Ectodermal cell (in vitro differentiated cells): ENCODE measurements at regions not wholly inside any gene's neighbourhood (a gene's known extent, or its start where the extent isn't known, plus 50 kb on each side); places are given as distances from the start of the nearest gene placed in this dataset.

Experiments used
- H3K27ac ChIP-seq: 2 replicates; pipeline ENCODE4 v1.7.0; 2013; ENCODE audit warnings: mild to moderate bottlenecking, low read depth, low read length; ENCODE audit not compliant: insufficient read depth, poor library complexity, severe bottlenecking
- H3K27me3 ChIP-seq: 2 replicates; pipeline ENCODE4 v1.7.0; 2013; ENCODE audit warnings: mild to moderate bottlenecking, low read length; ENCODE audit not compliant: insufficient read depth, control insufficient read depth, poor library complexity, severe bottlenecking
- H3K36me3 ChIP-seq: one replicate; pipeline ENCODE4 v1.7.0; 2013; ENCODE audit warnings: low read length; ENCODE audit not compliant: control insufficient read depth, insufficient read depth
- H3K4me1 ChIP-seq: one replicate; pipeline ENCODE4 v1.7.0; 2013; ENCODE audit warnings: low read length; ENCODE audit not compliant: control insufficient read depth, insufficient read depth
- H3K4me3 ChIP-seq: 2 replicates; pipeline ENCODE4 v1.7.0; 2013; ENCODE audit warnings: low read depth, low read length, control low read depth; ENCODE audit not compliant: insufficient read depth
- H3K9me3 ChIP-seq: 2 replicates; pipeline ENCODE4 v1.7.0; 2013; ENCODE audit warnings: mild to moderate bottlenecking, low read length, moderate library complexity; ENCODE audit not compliant: control insufficient read depth
- WGBS, 2 experiments: methylation state at CpG; one replicate each; pipeline ENCODE4 v1.1.7; 2013; ENCODE audit warnings: missing lambda C conversion rate in 2 of 2; 5-methylcytosine and 5-hydroxymethylcytosine counted together

- 93% methylated on average over 5 of the region's 5 CpGs for WGBS, 2 experiments
- Histone ChIP-seq H3K9me3 (no peaks in the 10 kb centered on the region), H3K27ac (no peak overlapping the region), H3K27me3 (no peaks in the 10 kb centered on the region), H3K4me1 (no peaks in the 10 kb centered on the region), H3K4me3 (no peak overlapping the region), H3K36me3 (no peaks in the 10 kb centered on the region)
Observed at GRCh38 chr4:188695261-188695660, 556.0 kb downstream of the TRIML1 start.

- WGBS, 2 experiments: 100% methylated on average over 1 of the region's 1 CpG; no CpG with 5 or more reads in 1 of the 2 experiments
- Histone ChIP-seq H3K9me3 (no peaks in the 10 kb centered on the region), H3K27ac (no peak overlapping the region), H3K4me3 (no peak overlapping the region), H3K27me3 (no peaks in the 10 kb centered on the region), H3K4me1 (no peaks in the 10 kb centered on the region), H3K36me3 (no peaks in the 10 kb centered on the region)
Observed at GRCh38 chr4:188697243-188697642, 558.0 kb downstream of the TRIML1 start.

- Histone ChIP-seq H3K4me1 (no peaks in the 10 kb centered on the region), H3K4me3 (no peak overlapping the region), H3K27me3 (no peaks in the 10 kb centered on the region), H3K27ac (no peak overlapping the region), H3K9me3 (no peaks in the 10 kb centered on the region), H3K36me3 (no peaks in the 10 kb centered on the region)
- whole genome bisulfite sequencing, 2 experiments: 96 to 97% methylated on average over 4 of the region's 4 CpGs
Observed at GRCh38 chr4:188701952-188702351, 562.7 kb downstream of the TRIML1 start.

- H3K9me3 ChIP-seq: no peaks in the 10 kb centered on the region
- 86 to 93% methylated on average over 3 to 5 of the region's 5 CpGs for WGBS, 2 experiments
- H3K27ac ChIP-seq: no peak overlapping the region
- H3K4me3 ChIP-seq: no peak overlapping the region
- no peaks in the 10 kb centered on the region for H3K36me3 ChIP-seq
- no peaks in the 10 kb centered on the region for H3K4me1 ChIP-seq
- H3K27me3 ChIP-seq: no peaks in the 10 kb centered on the region
Observed at GRCh38 chr4:188704288-188704687, 565.0 kb downstream of the TRIML1 start.

- Histone ChIP-seq H3K4me1 (no peaks in the 10 kb centered on the region), H3K27me3 (no peaks in the 10 kb centered on the region), H3K36me3 (no peaks in the 10 kb centered on the region), H3K9me3 (no peaks in the 10 kb centered on the region), H3K4me3 (no peak overlapping the region), H3K27ac (no peak overlapping the region)
- 91 to 94% methylated on average over 4 of the region's 4 CpGs for WGBS, 2 experiments
Observed at GRCh38 chr4:188707036-188707435, 567.8 kb downstream of the TRIML1 start.

GRCh38 chr4:188714501-188714900 is 575.3 kb downstream of the TRIML1 start:
- Histone ChIP-seq H3K27me3 (no peaks in the 10 kb centered on the region), H3K4me3 (no peak overlapping the region), H3K4me1 (no peaks in the 10 kb centered on the region), H3K27ac (no peak overlapping the region), H3K36me3 (no peaks in the 10 kb centered on the region), H3K9me3 (no peaks in the 10 kb centered on the region)
- WGBS, 2 experiments: 91 to 100% methylated on average over 2 of the region's 2 CpGs

GRCh38 chr4:188714907-188715306 is 575.7 kb downstream of the TRIML1 start:
- Histone ChIP-seq H3K27me3 (no peaks in the 10 kb centered on the region), H3K36me3 (no peaks in the 10 kb centered on the region), H3K9me3 (no peaks in the 10 kb centered on the region), H3K4me1 (no peaks in the 10 kb centered on the region), H3K4me3 (no peak overlapping the region), H3K27ac (no peak overlapping the region)
- WGBS, 2 experiments: 93 to 99% methylated on average over 3 of the region's 3 CpGs

- H3K9me3 ChIP-seq: peaks cover 3% of the 10 kb centered on the region
- H3K27ac ChIP-seq: no peak overlapping the region
- WGBS, 2 experiments: 93 to 100% methylated on average over 1 to 2 of the region's 2 CpGs
- no peaks in the 10 kb centered on the region for H3K36me3 ChIP-seq
- no peaks in the 10 kb centered on the region for H3K4me1 ChIP-seq
- no peak overlapping the region for H3K4me3 ChIP-seq
- H3K27me3 ChIP-seq: no peaks in the 10 kb centered on the region
Observed at GRCh38 chr4:188717661-188718060, 578.4 kb downstream of the TRIML1 start.

GRCh38 chr4:188719794-188720193 is 580.6 kb downstream of the TRIML1 start:
- 67 to 73% methylated on average over 1 of the region's 1 CpG for WGBS, 2 experiments
- no peaks in the 10 kb centered on the region for H3K4me1 ChIP-seq
- no peaks in the 10 kb centered on the region for H3K27me3 ChIP-seq
- H3K9me3 ChIP-seq: peaks cover 3% of the 10 kb centered on the region
- H3K36me3 ChIP-seq: no peaks in the 10 kb centered on the region
- H3K4me3 ChIP-seq: no peak overlapping the region
- no peak overlapping the region for H3K27ac ChIP-seq

- Histone ChIP-seq H3K4me3 (no peak overlapping the region), H3K27me3 (no peaks in the 10 kb centered on the region), H3K9me3 (peaks cover 3% of the 10 kb centered on the region), H3K36me3 (no peaks in the 10 kb centered on the region), H3K27ac (no peak overlapping the region), H3K4me1 (no peaks in the 10 kb centered on the region)
Observed at GRCh38 chr4:188722911-188723310, 583.7 kb downstream of the TRIML1 start.

GRCh38 chr4:188727746-188728145 is 588.5 kb downstream of the TRIML1 start:
- Histone ChIP-seq H3K4me1 (no peaks in the 10 kb centered on the region), H3K9me3 (no peaks in the 10 kb centered on the region), H3K36me3 (no peaks in the 10 kb centered on the region), H3K4me3 (no peak overlapping the region), H3K27me3 (no peaks in the 10 kb centered on the region), H3K27ac (no peak overlapping the region)
- no CpG with 5 or more reads among the region's 1 CpG for WGBS, 2 experiments
